ENCODE measurements at regions not wholly inside any gene's neighbourhood (a gene's known extent, or its start where the extent isn't known, plus 50 kb on each side); places are given as distances from the start of the nearest gene placed in this dataset.

DNA sequence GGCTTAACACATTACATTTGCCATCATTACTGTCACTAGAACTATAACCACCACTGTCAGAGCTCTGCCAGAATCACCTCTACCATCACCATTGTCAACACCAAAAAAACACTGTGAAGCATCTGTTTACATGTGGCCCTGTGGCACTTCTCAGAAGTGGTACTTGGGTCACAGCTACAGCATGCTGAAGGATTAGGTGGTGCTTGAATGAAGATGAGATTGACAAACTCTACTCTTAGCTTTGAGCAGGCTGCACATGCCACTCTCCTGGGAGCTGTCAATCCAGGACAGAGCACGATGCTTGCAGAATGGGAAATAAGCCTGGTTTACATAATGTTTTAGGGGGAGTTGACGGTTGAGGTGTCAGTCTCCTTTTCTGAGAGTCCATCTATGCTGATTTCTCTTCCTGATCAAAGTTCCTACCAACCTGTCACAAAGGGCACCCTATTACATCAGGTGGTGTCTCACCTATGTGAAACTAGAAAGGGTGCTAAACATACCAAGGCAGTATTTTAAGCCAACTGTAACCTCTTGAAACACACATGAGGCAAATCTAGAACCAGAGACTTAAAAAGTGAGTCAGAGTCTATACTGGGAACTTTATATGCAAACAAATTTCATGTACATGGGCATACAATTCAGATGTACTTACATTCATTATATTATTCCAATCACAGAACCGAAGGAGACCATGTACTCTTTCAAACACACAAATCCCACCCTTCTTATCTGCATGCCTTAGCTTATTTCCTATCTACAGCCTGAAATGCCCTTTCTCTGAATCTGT, 258.7 kb downstream of the EMP1 start:
- no peaks in the 10 kb centered on the region for H3K27me3 ChIP-seq (ENCODE audit: insufficient read depth, low read length)
- no TSS peak for BruUV-seq (replicated peaks)
- CTCF ChIA-PET: no interaction called here
- intact Hi-C loops (cut with micrococcal nuclease): no loop called here
- H3K4me1 ChIP-seq (ENCODE audit: control insufficient read depth in 1 of 2, insufficient read depth in 2 of 2, low read length in 2 of 2): no peaks in the 10 kb centered on the region
- H3K9me2 ChIP-seq (ENCODE audit: insufficient read depth): no peaks in the 10 kb centered on the region
- RAD21 ChIA-PET (ENCODE audit: low non-redundant PET in 1 of 2, low total read pairs in 2 of 2, uncharacterized antibody in 2 of 2, unreplicated experiment in 2 of 2): no interaction called here
- POLR2A ChIA-PET: no interaction called here
- no peak overlapping the region for H3K4me3 ChIP-seq (replicated peaks in 1 of 2; ENCODE audit: low read depth in 1 of 2, low read length in 2 of 2)
- no peaks in the 10 kb centered on the region for H3K79me2 ChIP-seq (ENCODE audit: insufficient read depth, low read length)
- no peak overlapping the region for H3K9ac ChIP-seq (ENCODE audit: low read length)
- TF ChIP-seq CBX3 (IDR thresholded peaks at IDR 0.05; ENCODE audit: low read depth) (no peak), EGR1 (IDR thresholded peaks at IDR 0.05; ENCODE audit: low read depth) (no peak), CEBPB (IDR thresholded peaks at IDR 0.05; ENCODE audit: low read depth) (no peak), TCF7L2 (IDR thresholded peaks at IDR 0.05; ENCODE audit: borderline replicate concordance, extremely low read depth, insufficient read depth, insufficient read length) (no peak), FOSL1 (IDR thresholded peaks at IDR 0.05; ENCODE audit: low read depth) (no peak), ZNF274 (IDR thresholded peaks at IDR 0.05; ENCODE audit: low read depth, low read length) (no peak), ZFX (IDR thresholded peaks at IDR 0.05) (no peak), YY1 (IDR thresholded peaks at IDR 0.05; ENCODE audit: extremely low read depth, insufficient replicate concordance, low read depth, low read length) (no peak), RAD21 (IDR thresholded peaks at IDR 0.05; ENCODE audit: low read depth) (no peak), EZH2phosphoT487 (IDR thresholded peaks at IDR 0.05; ENCODE audit: borderline replicate concordance) (no peak), EZH2 (IDR thresholded peaks at IDR 0.05) (no peak), ELF1 (IDR thresholded peaks at IDR 0.05; ENCODE audit: borderline replicate concordance, low read depth) (no peak), POLR2AphosphoS5 (IDR thresholded peaks at IDR 0.05; ENCODE audit: low read depth, low read length) (no peak), SIN3A (IDR thresholded peaks at IDR 0.05; ENCODE audit: low read depth) (no peak)
- TF ChIP-seq, protein P1, sequence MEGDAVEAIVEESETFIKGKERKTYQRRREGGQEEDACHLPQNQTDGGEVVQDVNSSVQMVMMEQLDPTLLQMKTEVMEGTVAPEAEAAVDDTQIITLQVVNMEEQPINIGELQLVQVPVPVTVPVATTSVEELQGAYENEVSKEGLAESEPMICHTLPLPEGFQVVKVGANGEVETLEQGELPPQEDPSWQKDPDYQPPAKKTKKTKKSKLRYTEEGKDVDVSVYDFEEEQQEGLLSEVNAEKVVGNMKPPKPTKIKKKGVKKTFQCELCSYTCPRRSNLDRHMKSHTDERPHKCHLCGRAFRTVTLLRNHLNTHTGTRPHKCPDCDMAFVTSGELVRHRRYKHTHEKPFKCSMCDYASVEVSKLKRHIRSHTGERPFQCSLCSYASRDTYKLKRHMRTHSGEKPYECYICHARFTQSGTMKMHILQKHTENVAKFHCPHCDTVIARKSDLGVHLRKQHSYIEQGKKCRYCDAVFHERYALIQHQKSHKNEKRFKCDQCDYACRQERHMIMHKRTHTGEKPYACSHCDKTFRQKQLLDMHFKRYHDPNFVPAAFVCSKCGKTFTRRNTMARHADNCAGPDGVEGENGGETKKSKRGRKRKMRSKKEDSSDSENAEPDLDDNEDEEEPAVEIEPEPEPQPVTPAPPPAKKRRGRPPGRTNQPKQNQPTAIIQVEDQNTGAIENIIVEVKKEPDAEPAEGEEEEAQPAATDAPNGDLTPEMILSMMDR (IDR thresholded peaks at IDR 0.05 in 2 of 3, conservative IDR thresholded peaks at IDR 0.05 in 1 of 3; ENCODE audit: borderline replicate concordance in 1 of 3, insufficient read depth in 1 of 3, low read depth in 2 of 3, low read length in 2 of 3): no peak
- TF ChIP-seq, protein P2, sequence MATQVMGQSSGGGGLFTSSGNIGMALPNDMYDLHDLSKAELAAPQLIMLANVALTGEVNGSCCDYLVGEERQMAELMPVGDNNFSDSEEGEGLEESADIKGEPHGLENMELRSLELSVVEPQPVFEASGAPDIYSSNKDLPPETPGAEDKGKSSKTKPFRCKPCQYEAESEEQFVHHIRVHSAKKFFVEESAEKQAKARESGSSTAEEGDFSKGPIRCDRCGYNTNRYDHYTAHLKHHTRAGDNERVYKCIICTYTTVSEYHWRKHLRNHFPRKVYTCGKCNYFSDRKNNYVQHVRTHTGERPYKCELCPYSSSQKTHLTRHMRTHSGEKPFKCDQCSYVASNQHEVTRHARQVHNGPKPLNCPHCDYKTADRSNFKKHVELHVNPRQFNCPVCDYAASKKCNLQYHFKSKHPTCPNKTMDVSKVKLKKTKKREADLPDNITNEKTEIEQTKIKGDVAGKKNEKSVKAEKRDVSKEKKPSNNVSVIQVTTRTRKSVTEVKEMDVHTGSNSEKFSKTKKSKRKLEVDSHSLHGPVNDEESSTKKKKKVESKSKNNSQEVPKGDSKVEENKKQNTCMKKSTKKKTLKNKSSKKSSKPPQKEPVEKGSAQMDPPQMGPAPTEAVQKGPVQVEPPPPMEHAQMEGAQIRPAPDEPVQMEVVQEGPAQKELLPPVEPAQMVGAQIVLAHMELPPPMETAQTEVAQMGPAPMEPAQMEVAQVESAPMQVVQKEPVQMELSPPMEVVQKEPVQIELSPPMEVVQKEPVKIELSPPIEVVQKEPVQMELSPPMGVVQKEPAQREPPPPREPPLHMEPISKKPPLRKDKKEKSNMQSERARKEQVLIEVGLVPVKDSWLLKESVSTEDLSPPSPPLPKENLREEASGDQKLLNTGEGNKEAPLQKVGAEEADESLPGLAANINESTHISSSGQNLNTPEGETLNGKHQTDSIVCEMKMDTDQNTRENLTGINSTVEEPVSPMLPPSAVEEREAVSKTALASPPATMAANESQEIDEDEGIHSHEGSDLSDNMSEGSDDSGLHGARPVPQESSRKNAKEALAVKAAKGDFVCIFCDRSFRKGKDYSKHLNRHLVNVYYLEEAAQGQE (IDR thresholded peaks at IDR 0.05; ENCODE audit: low read depth): no peak
- TF ChIP-seq, protein P3, sequence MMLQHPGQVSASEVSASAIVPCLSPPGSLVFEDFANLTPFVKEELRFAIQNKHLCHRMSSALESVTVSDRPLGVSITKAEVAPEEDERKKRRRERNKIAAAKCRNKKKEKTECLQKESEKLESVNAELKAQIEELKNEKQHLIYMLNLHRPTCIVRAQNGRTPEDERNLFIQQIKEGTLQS (IDR thresholded peaks at IDR 0.05): no peak
- H3K36me3 ChIP-seq (ENCODE audit: control insufficient read depth in 1 of 2, insufficient read depth in 2 of 2, low read length in 2 of 2): no peaks in the 10 kb centered on the region
- H4K20me1 ChIP-seq (ENCODE audit: insufficient read depth): no peaks in the 10 kb centered on the region
- no peaks in the 10 kb centered on the region for H3K9me3 ChIP-seq (ENCODE audit: control insufficient read depth in 1 of 2, insufficient read depth in 1 of 2, low read depth in 1 of 2, low read length in 2 of 2)
- ATAC-seq (no peak), DNase-seq (ENCODE audit: low read depth, low spot score) (no peak)
- no peak overlapping the region for H3K27ac ChIP-seq (ENCODE audit: low read depth, low read length)
- no peak overlapping the region for H2AFZ ChIP-seq (ENCODE audit: low read depth, low read length, poor library complexity, severe bottlenecking)
- no peak overlapping the region for H3K4me2 ChIP-seq (ENCODE audit: low read length)

All from HCT116 (cell line).